Vagina (tissue), 2 donors: ENCODE measurements at regions not wholly inside any gene's neighbourhood (a gene's known extent, or its start where the extent isn't known, plus 50 kb on each side); places are given as distances from the start of the nearest gene placed in this dataset.

Experiments
- DNase-seq, 2 donors: peaks; one replicate each; pipeline ENCODE4 v3.0.0-alpha.2; 2017; ENCODE audit errors: extremely low spot score in 2 of 2
- H3K27ac ChIP-seq: fragments of 200-600 bp; sonication (generic); one replicate; pipeline ENCODE4 v1.5.1; 2019
- H3K27me3 ChIP-seq: fragments of 200-600 bp; sonication (generic); one replicate; pipeline ENCODE4 v1.5.1; 2019
- H3K36me3 ChIP-seq, 2 donors: fragments of 200-600 bp; sonication (generic); one replicate each; pipeline ENCODE4 v1.5.1; 2017 to 2019
- H3K4me1 ChIP-seq: fragments of 200-600 bp; sonication (generic); one replicate; pipeline ENCODE4 v1.5.1; 2019
- H3K4me3 ChIP-seq, 2 donors: fragments of 200-600 bp; sonication (generic); 1 replicate in 1 of 2; 2 replicates in 1 of 2; pipeline ENCODE4 v1.5.1; 2016 to 2019
- H3K9me3 ChIP-seq: fragments of 200-600 bp; sonication (generic); one replicate; pipeline ENCODE4 v1.5.1; 2019
- POLR2A ChIP-seq, 2 donors: fragments of 450-650 bp; IDR thresholded peaks; one replicate each; pipeline ENCODE4 v1.6.1; 2017; ENCODE audit warnings: antibody characterized with exemption in 2 of 2, mild to moderate bottlenecking in 2 of 2, moderate library complexity in 2 of 2
- POLR2AphosphoS5 ChIP-seq, 2 donors: sonication (generic); formaldehyde crosslinking; IDR thresholded peaks; one replicate each; pipeline ENCODE4 v1.9.0; 2017; ENCODE audit warnings: antibody characterized with exemption in 2 of 2, mild to moderate bottlenecking in 2 of 2, low read depth in 1 of 2; ENCODE audit not compliant: insufficient read depth in 1 of 2
- intact Hi-C: fragments of 100-400 bp; cut with DNase I; formaldehyde crosslinking; loops from one replicate; pipeline ENCODE4 v1.15.1; 2023
- TF ChIP-seq, protein P1 (sequence below), 3 experiments: fragments of 450-650 bp in 2 of 3; fragments of 200-600 bp in 1 of 3; sonication (generic) in 1 of 3; IDR thresholded peaks; one replicate each; pipeline ENCODE4 v1.5.1; 2017 to 2019; ENCODE audit warnings: antibody characterized with exemption in 3 of 3, mild to moderate bottlenecking in 2 of 3, moderate library complexity in 2 of 3

DNA sequence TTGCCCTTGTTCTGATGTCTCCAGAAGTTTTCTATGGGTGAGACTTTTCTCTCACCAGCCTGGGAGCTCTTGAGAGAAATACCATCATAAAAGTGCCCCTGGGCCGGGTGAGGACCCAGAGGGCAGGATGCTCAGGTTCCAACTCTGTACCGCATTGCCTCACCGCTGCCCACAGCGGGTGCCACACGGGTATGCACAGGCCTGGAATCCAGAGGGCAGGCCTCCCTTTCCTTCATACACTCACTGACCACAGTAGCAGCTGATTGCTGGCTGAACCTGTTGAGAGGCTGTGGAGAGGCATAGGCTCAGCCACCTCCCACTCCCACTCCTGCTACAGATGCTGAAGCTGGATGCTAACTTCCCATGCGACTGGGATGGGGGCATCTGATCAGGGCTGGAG is 293.8 kb downstream of the CYP26B1 start:
- no peak overlapping the region for H3K27ac ChIP-seq
- H3K9me3 ChIP-seq, result no peaks in the 10 kb centered on the region
- no peaks in the 10 kb centered on the region for H3K27me3 ChIP-seq
- no peak overlapping the region for H3K4me3 ChIP-seq
- no peak for TF ChIP-seq POLR2A (IDR thresholded peaks at IDR 0.05)
- TF ChIP-seq, protein P1, sequence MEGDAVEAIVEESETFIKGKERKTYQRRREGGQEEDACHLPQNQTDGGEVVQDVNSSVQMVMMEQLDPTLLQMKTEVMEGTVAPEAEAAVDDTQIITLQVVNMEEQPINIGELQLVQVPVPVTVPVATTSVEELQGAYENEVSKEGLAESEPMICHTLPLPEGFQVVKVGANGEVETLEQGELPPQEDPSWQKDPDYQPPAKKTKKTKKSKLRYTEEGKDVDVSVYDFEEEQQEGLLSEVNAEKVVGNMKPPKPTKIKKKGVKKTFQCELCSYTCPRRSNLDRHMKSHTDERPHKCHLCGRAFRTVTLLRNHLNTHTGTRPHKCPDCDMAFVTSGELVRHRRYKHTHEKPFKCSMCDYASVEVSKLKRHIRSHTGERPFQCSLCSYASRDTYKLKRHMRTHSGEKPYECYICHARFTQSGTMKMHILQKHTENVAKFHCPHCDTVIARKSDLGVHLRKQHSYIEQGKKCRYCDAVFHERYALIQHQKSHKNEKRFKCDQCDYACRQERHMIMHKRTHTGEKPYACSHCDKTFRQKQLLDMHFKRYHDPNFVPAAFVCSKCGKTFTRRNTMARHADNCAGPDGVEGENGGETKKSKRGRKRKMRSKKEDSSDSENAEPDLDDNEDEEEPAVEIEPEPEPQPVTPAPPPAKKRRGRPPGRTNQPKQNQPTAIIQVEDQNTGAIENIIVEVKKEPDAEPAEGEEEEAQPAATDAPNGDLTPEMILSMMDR (IDR thresholded peaks at IDR 0.05), result no peak
- TF ChIP-seq POLR2AphosphoS5 (IDR thresholded peaks at IDR 0.05; ENCODE audit: insufficient read depth in 1 of 2, low read depth in 1 of 2), result no peak
- intact Hi-C loops, result no loop called here
- H3K36me3 ChIP-seq, result no peaks in the 10 kb centered on the region
- no peak for DNase-seq
- peaks cover 11% of the 10 kb centered on the region for H3K4me1 ChIP-seq

GRCh38 chr2:71852141-71852711 is 295.4 kb downstream of the CYP26B1 start:
- H3K36me3 ChIP-seq, result no peaks in the 10 kb centered on the region
- H3K4me3 ChIP-seq, result no peak overlapping the region
- no peak for DNase-seq
- H3K4me1 ChIP-seq, result peaks cover 11% of the 10 kb centered on the region
- intact Hi-C loops, result no loop called here
- H3K9me3 ChIP-seq, result no peaks in the 10 kb centered on the region
- no peak overlapping the region for H3K27ac ChIP-seq
- H3K27me3 ChIP-seq, result no peaks in the 10 kb centered on the region
- TF ChIP-seq POLR2AphosphoS5 (IDR thresholded peaks at IDR 0.05; ENCODE audit: insufficient read depth in 1 of 2, low read depth in 1 of 2), result no peak
- TF ChIP-seq POLR2A (IDR thresholded peaks at IDR 0.05), result no peak
- TF ChIP-seq, protein P1 (IDR thresholded peaks at IDR 0.05), result no peak

DNA sequence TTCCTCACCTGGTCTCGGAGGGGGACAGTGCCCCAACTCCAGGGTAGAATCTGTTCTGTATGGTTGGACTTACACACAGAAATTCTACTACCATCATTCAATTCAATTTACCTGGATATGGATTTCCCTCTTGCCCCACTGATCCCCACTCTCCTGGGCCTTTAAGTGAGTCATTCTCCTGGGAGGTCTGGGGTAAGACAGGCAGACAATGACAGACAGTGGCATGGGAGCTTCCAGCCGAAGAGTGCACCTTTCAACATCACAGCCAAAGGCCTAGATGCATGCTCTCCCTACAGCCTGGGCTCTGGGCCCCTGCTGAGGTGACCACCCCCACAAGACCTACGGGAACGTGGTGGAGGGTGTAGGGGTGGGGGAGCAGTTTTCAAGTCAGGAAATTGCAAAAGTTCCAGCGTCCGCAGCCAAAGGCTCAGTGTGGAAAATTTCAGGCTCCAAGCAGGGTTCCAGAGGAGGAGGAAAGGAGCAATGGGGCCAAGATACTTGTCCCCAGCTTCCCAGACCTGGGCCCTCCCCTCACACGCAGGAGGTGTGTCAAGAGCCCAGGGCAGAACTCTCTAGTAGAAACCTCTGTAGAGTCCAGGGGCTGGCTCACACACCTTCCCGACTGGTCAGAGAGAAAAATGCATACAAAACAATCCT is 296.4 kb downstream of the CYP26B1 start:
- peak in 1 of 2 donors; percentile 85 for DNase-seq
- peaks cover 11% of the 10 kb centered on the region for H3K4me1 ChIP-seq
- intact Hi-C loops, result no loop called here
- H3K9me3 ChIP-seq, result no peaks in the 10 kb centered on the region
- H3K36me3 ChIP-seq, result no peaks in the 10 kb centered on the region
- no peaks in the 10 kb centered on the region for H3K27me3 ChIP-seq
- H3K27ac ChIP-seq, result no peak overlapping the region
- TF ChIP-seq POLR2AphosphoS5 (IDR thresholded peaks at IDR 0.05; ENCODE audit: insufficient read depth in 1 of 2, low read depth in 1 of 2), result peak in 1 of 2 donors; percentile 50
- TF ChIP-seq, protein P1 (IDR thresholded peaks at IDR 0.05), result no peak
- TF ChIP-seq POLR2A (IDR thresholded peaks at IDR 0.05), result no peak
- no peak overlapping the region for H3K4me3 ChIP-seq

DNA sequence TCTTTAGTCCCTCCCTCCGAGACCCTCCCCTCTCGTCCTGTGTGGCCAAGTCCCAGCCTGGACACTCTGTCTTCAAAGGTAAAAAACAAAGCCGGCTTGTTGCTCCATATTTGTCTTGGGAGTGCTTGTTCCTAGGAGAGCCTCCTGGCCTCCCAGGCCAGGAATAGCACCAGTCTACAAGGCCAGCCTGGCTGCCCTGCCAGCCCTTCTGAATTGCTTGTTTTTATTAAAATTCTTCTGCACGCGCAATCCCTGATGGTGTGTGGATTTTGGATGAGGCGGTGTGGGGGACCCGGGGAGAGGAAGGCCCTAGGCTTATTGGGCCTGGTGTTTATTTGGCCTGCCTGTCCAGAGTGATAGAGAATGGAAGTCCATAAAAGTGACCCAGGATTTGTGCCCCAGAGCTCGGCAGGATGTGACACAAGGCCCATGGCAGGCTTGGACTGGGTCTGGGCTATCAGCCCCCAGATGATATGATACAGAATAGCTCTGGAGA is 297.3 kb downstream of the CYP26B1 start:
- peak; percentile 58 to 85 for DNase-seq
- Histone ChIP-seq H3K4me1 (peaks cover 11% of the 10 kb centered on the region), H3K27ac (no peak overlapping the region), H3K4me3 (no peak overlapping the region), H3K36me3 (no peaks in the 10 kb centered on the region), H3K9me3 (no peaks in the 10 kb centered on the region), H3K27me3 (no peaks in the 10 kb centered on the region)
- TF ChIP-seq POLR2A (IDR thresholded peaks at IDR 0.05) (no peak), POLR2AphosphoS5 (IDR thresholded peaks at IDR 0.05; ENCODE audit: insufficient read depth in 1 of 2, low read depth in 1 of 2) (no peak)
- TF ChIP-seq, protein P1 (IDR thresholded peaks at IDR 0.05), result no peak
- intact Hi-C loops, result no loop called here
